OCI-LY7 (cell line): ENCODE measurements at regions not wholly inside any gene's neighbourhood (a gene's known extent, or its start where the extent isn't known, plus 50 kb on each side); places are given as distances from the start of the nearest gene placed in this dataset.

Source experiments
- BruUV-seq: library from RNA; stranded (reverse); fragments of 400-500 nt; replicated peaks from 2 replicates; lab custom pipeline; 2021; lab: Mats Ljungman, UMichigan
- CTCF ChIA-PET: fragments of 300-600 bp; sonication (Branson Sonifier 250); formaldehyde crosslinking; loops from one replicate; lab custom pipeline; 2022; ENCODE audit warnings: antibody characterized with exemption; ENCODE audit not compliant: unreplicated experiment; lab: Charles Lee
- POLR2A ChIA-PET: fragments of 300-600 bp; sonication (Branson Sonifier 250); formaldehyde crosslinking; loops from one replicate; lab custom pipeline; 2022; ENCODE audit warnings: antibody characterized with exemption; lab: Charles Lee
- DNase-seq: peaks from one replicate; pipeline ENCODE4 v3.0.0-alpha.2; 2015; ENCODE audit warnings: low spot score
- H2AFZ ChIP-seq: fragments of 200-600 bp; sonication (generic), shearing (Covaris generic); 2 replicates; pipeline ENCODE4 v1.6.1; 2014; ENCODE audit warnings: mild to moderate bottlenecking, antibody characterized with exemption, low read length, moderate library complexity
- H3K27ac ChIP-seq: fragments of 200-600 bp; sonication (generic); 2 replicates; pipeline ENCODE4 v1.5.1; 2014; ENCODE audit warnings: mixed run types, low read depth, mild to moderate bottlenecking, moderate library complexity, low read length, inconsistent platforms; ENCODE audit not compliant: poor library complexity, severe bottlenecking
- H3K36me3 ChIP-seq: fragments of 200-600 bp; sonication (generic); 2 replicates; pipeline ENCODE4 v1.6.1; 2014; ENCODE audit warnings: mild to moderate bottlenecking, antibody characterized with exemption, low read length, moderate library complexity, mixed read lengths; ENCODE audit not compliant: insufficient read depth
- H3K4me1 ChIP-seq: fragments of 200-600 bp; sonication (generic); 2 replicates; pipeline ENCODE4 v1.5.1; 2014; ENCODE audit warnings: mild to moderate bottlenecking, low read length; ENCODE audit not compliant: insufficient read depth, poor library complexity, severe bottlenecking
- H3K4me2 ChIP-seq: fragments of 200-600 bp; sonication (generic); 2 replicates; pipeline ENCODE4 v1.6.1; 2014; ENCODE audit warnings: mild to moderate bottlenecking, low read length
- H3K4me3 ChIP-seq: fragments of 200-600 bp; sonication (generic); 2 replicates; pipeline ENCODE4 v1.5.1; 2014; ENCODE audit warnings: mild to moderate bottlenecking, low read depth, low read length; ENCODE audit not compliant: poor library complexity, severe bottlenecking
- H3K79me2 ChIP-seq: fragments of 200-600 bp; sonication (generic); 2 replicates; pipeline ENCODE4 v1.6.1; 2016; ENCODE audit warnings: low read depth, mild to moderate bottlenecking, low read length, moderate library complexity, mixed read lengths; ENCODE audit not compliant: insufficient read depth
- H3K9me2 ChIP-seq: fragments of 200-600 bp; sonication (generic); 2 replicates; pipeline ENCODE4 v1.6.1; 2016; ENCODE audit warnings: mild to moderate bottlenecking, low read length, mixed read lengths; ENCODE audit not compliant: insufficient read depth
- H3K9me3 ChIP-seq: fragments of 200-600 bp; sonication (generic); 2 replicates; pipeline ENCODE4 v1.6.1; 2014; ENCODE audit warnings: mild to moderate bottlenecking, mixed run types, low read length, mixed read lengths
- H4K20me1 ChIP-seq: fragments of 200-600 bp; sonication (generic); 2 replicates; pipeline ENCODE4 v1.6.1; 2014; ENCODE audit warnings: mild to moderate bottlenecking, antibody characterized with exemption, low read length, moderate library complexity, mixed read lengths; ENCODE audit not compliant: insufficient read depth
- CTCF ChIP-seq: fragments of 200-600 bp; sonication (generic); conservative IDR thresholded peaks from 2 replicates; pipeline ENCODE4 v1.5.1; 2014; ENCODE audit warnings: mild to moderate bottlenecking, antibody characterized with exemption, low read length, moderate library complexity, mixed read lengths
- EZH2phosphoT487 ChIP-seq: fragments of 200-600 bp; sonication (generic); IDR thresholded peaks from 2 replicates; pipeline ENCODE4 v1.6.1; 2018; ENCODE audit warnings: low read depth, borderline replicate concordance, mild to moderate bottlenecking, mixed run types, antibody characterized with exemption, low read length, moderate library complexity, mixed read lengths
- intact Hi-C: fragments of 100-400 bp; cut with micrococcal nuclease; formaldehyde crosslinking; loops from one replicate; pipeline ENCODE4 v1.10.0; 2022; ENCODE audit not compliant: unreplicated experiment

GRCh38 chr13:48153186-48153585, 58.3 kb upstream of the MED4 start:
- peaks cover 7% of the 10 kb centered on the region for H3K4me1 ChIP-seq
- POLR2A ChIA-PET: interaction anchor here (1.8 kb wide), 1 partner anchor 9 kb away, joined by 4 read pairs; no protein-coding TSS in a partner anchor
- BruUV-seq: no TSS peak

GRCh38 chr13:48151363-48152161, 56.7 kb upstream of the MED4 start:
- DNase-seq: no peak
- H3K79me2 ChIP-seq: no peaks in the 10 kb centered on the region
- H3K27ac ChIP-seq: no peak overlapping the region
- H2AFZ ChIP-seq: no peak overlapping the region
- H3K9me2 ChIP-seq: no peaks in the 10 kb centered on the region
- ChIA-PET CTCF (no interaction called here), POLR2A (no interaction called here)
- no peak overlapping the region for H3K4me2 ChIP-seq
- no peaks in the 10 kb centered on the region for H3K9me3 ChIP-seq
- no peaks in the 10 kb centered on the region for H4K20me1 ChIP-seq
- H3K4me1 ChIP-seq: peaks cover 6% of the 10 kb centered on the region
- intact Hi-C loops: no loop called here
- no peak overlapping the region for H3K4me3 ChIP-seq
- BruUV-seq: no TSS peak
- TF ChIP-seq EZH2phosphoT487 (no peak), CTCF (no peak)
- no peaks in the 10 kb centered on the region for H3K36me3 ChIP-seq

More at GRCh38 chr13:48153186-48153585, 58.3 kb upstream of the MED4 start:
- DNase-seq: no peak
- CTCF ChIA-PET: no interaction called here
- H3K27ac ChIP-seq: no peak overlapping the region
- no peaks in the 10 kb centered on the region for H3K9me2 ChIP-seq
- no peaks in the 10 kb centered on the region for H3K36me3 ChIP-seq
- H3K4me3 ChIP-seq: no peak overlapping the region
- H2AFZ ChIP-seq: no peak overlapping the region
- H3K9me3 ChIP-seq: no peaks in the 10 kb centered on the region
- H3K4me2 ChIP-seq: no peak overlapping the region
- intact Hi-C loops: no loop called here
- TF ChIP-seq CTCF (no peak), EZH2phosphoT487 (no peak)
- H4K20me1 ChIP-seq: no peaks in the 10 kb centered on the region
- no peaks in the 10 kb centered on the region for H3K79me2 ChIP-seq

GRCh38 chr13:48148454-48148853, 53.5 kb upstream of the MED4 start:
- Histone ChIP-seq H4K20me1 (no peaks in the 10 kb centered on the region), H3K9me3 (no peaks in the 10 kb centered on the region), H3K4me1 (no peaks in the 10 kb centered on the region), H2AFZ (no peak overlapping the region), H3K27ac (no peak overlapping the region), H3K36me3 (no peaks in the 10 kb centered on the region), H3K9me2 (no peaks in the 10 kb centered on the region), H3K4me3 (no peak overlapping the region), H3K4me2 (no peak overlapping the region), H3K79me2 (no peaks in the 10 kb centered on the region)
- DNase-seq: no peak
- POLR2A ChIA-PET: no interaction called here
- intact Hi-C loops: no loop called here
- CTCF ChIA-PET: no interaction called here
- BruUV-seq: no TSS peak
- TF ChIP-seq CTCF (no peak), EZH2phosphoT487 (no peak)
